ENCODE measurements at regions not wholly inside any gene's neighbourhood (a gene's known extent, or its start where the extent isn't known, plus 50 kb on each side); places are given as distances from the start of the nearest gene placed in this dataset.
A peak's percentile ranks its signal among the peaks of the same experiment; 100 is the strongest.

GRCh38 chr13:68987585-68987984, 1120.0 kb upstream of the ATXN8OS start:
- no peak for TF ChIP-seq CTCF (IDR thresholded peaks at IDR 0.05)
- no peak overlapping the region for H3K4me3 Mint-ChIP-seq (ENCODE audit: unreplicated experiment)
- H3K27me3 Mint-ChIP-seq (ENCODE audit: low read depth), result peaks cover 5% of the 10 kb centered on the region

GRCh38 chr13:68984688-68985319, 1122.8 kb upstream of the ATXN8OS start:
- Mint-ChIP-seq H3K9me3 (ENCODE audit: low read depth) (no peaks in the 10 kb centered on the region), H3K27me3 (ENCODE audit: low read depth) (no peaks in the 10 kb centered on the region), H3K36me3 (ENCODE audit: low read depth) (no peaks in the 10 kb centered on the region), H3K4me1 (ENCODE audit: low read depth) (no peaks in the 10 kb centered on the region), H3K4me3 (ENCODE audit: unreplicated experiment) (no peak overlapping the region), H3K27ac (ENCODE audit: unreplicated experiment) (no peak overlapping the region)
- no peak for TF ChIP-seq CTCF (IDR thresholded peaks at IDR 0.05)
- peak; percentile 63 for DNase-seq (ENCODE audit: low spot score)

More at GRCh38 chr13:68987585-68987984, 1120.0 kb upstream of the ATXN8OS start:
- Mint-ChIP-seq H3K9me3 (ENCODE audit: low read depth) (no peaks in the 10 kb centered on the region), H3K27ac (ENCODE audit: unreplicated experiment) (no peak overlapping the region), H3K4me1 (ENCODE audit: low read depth) (no peaks in the 10 kb centered on the region), H3K36me3 (ENCODE audit: low read depth) (no peaks in the 10 kb centered on the region)
- peak; percentile 36 for DNase-seq (ENCODE audit: low spot score)

DNA sequence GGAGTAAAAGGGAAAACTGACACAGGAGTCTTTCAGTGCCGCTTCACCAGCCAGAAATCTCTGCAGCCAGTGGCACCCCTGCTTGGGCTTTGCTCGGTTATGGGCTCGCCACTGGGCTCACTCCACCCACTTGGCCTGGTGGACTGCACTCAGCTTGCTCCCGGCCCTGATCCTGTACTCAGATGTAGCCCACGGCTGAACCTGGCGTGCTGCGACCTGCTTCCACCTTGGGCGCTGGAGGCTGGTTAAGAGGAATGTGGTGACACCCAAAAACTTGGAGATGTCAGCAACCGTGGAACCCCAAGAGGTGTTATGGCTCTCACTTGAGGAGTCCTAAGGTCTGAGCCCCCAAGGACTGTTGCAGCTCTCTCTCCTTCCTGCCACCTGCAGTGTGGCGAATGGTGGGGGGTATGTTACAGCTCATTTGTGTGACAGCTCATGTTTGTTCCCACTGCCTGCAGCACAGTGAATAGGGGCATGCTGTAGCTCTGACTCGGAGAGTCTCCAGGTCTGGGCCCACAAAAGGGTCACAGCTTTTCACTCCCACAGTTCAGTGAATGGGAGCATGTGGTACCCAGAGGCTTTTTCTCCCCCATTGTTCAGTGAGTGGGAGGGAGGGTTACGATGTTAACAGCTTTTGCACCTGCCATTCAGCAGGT, 1124.5 kb upstream of the ATXN8OS start:
- TF ChIP-seq CTCF (IDR thresholded peaks at IDR 0.05), result no peak
- Mint-ChIP-seq H3K36me3 (ENCODE audit: low read depth) (no peaks in the 10 kb centered on the region), H3K27ac (ENCODE audit: unreplicated experiment) (no peak overlapping the region), H3K27me3 (ENCODE audit: low read depth) (no peaks in the 10 kb centered on the region), H3K9me3 (ENCODE audit: low read depth) (no peaks in the 10 kb centered on the region), H3K4me1 (ENCODE audit: low read depth) (no peaks in the 10 kb centered on the region), H3K4me3 (ENCODE audit: unreplicated experiment) (no peak overlapping the region)
- peak; percentile 63 for DNase-seq (ENCODE audit: low spot score)

DNA sequence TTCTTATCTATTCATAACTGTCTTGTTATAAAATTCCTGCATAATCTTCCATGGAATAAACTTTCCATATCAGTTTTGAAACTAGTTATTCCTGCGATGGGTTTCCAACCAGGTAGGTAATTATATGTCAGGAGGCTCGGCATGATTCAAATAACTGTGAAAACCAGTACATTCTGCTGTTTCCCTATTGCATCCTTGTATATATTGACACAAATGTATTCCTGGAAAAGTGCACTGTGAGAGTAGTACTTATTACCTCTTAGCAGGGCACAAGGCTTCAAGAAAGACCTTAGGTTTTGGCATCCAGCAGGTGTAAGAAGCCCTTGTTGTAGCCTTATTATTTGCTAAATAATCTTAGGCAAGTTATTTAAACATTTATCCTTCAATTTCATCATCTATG, 1131.3 kb upstream of the ATXN8OS start:
- TF ChIP-seq CTCF (IDR thresholded peaks at IDR 0.05), result no peak
- Mint-ChIP-seq H3K4me3 (ENCODE audit: unreplicated experiment) (no peak overlapping the region), H3K4me1 (ENCODE audit: low read depth) (no peaks in the 10 kb centered on the region), H3K9me3 (ENCODE audit: low read depth) (no peaks in the 10 kb centered on the region), H3K36me3 (ENCODE audit: low read depth) (no peaks in the 10 kb centered on the region), H3K27ac (ENCODE audit: unreplicated experiment) (no peak overlapping the region), H3K27me3 (ENCODE audit: low read depth) (no peaks in the 10 kb centered on the region)
- no peak for DNase-seq (ENCODE audit: low spot score)

GRCh38 chr13:68970532-68970931, 1137.1 kb upstream of the ATXN8OS start:
- Mint-ChIP-seq H3K4me3 (ENCODE audit: unreplicated experiment) (no peak overlapping the region), H3K27ac (ENCODE audit: unreplicated experiment) (no peak overlapping the region), H3K36me3 (ENCODE audit: low read depth) (no peaks in the 10 kb centered on the region), H3K4me1 (ENCODE audit: low read depth) (no peaks in the 10 kb centered on the region), H3K27me3 (ENCODE audit: low read depth) (no peaks in the 10 kb centered on the region), H3K9me3 (ENCODE audit: low read depth) (no peaks in the 10 kb centered on the region)
- DNase-seq (ENCODE audit: low spot score), result no peak
- TF ChIP-seq CTCF (IDR thresholded peaks at IDR 0.05), result no peak
